ENCODE measurements at regions not wholly inside any gene's neighbourhood (a gene's known extent, or its start where the extent isn't known, plus 50 kb on each side); places are given as distances from the start of the nearest gene placed in this dataset.

DNA sequence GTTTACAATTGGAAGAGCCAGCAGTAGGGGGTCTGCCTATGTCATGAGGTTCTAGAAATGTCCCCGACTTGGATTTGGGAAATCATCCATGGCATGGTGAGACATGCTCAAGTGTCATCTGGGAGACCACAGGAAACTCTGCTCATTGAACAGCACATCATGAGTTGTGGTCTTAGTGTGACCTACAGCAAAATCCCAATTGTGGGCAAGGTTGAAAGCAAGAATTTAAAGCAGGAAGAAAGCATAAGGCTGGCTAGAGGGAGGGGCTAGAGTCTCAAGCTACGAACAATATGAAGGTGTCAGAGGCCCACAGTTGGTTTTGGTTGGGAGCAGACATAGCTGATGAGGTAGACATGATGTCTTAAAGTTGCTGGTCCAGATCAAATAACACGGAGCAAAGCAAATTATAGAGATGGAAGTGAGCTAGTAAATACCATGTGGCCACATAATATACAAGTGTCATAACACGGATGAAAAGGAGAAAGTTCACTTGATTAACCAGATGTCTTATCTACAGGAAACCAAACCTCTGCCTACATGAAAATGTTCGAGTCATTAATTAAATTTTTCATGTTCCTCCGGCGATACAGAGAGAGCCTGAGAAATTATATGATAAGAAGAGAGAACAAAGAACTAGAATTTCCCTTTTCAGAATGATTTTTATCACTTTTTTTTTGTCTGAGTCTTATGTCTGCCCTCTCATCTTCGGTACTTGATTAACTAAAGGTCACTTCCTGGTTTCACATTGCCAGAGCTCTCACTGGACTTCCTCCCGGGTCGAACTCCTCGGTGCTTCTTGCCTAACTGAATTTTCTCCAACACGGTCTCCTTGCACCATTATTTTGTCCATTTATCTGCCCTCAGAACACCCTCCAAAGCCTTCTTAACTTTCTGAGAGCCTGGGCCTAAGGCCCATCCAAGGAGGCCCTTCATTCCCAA lies 67.5 kb upstream of the DUSP10 start:
- TF ChIP-seq, protein P1, sequence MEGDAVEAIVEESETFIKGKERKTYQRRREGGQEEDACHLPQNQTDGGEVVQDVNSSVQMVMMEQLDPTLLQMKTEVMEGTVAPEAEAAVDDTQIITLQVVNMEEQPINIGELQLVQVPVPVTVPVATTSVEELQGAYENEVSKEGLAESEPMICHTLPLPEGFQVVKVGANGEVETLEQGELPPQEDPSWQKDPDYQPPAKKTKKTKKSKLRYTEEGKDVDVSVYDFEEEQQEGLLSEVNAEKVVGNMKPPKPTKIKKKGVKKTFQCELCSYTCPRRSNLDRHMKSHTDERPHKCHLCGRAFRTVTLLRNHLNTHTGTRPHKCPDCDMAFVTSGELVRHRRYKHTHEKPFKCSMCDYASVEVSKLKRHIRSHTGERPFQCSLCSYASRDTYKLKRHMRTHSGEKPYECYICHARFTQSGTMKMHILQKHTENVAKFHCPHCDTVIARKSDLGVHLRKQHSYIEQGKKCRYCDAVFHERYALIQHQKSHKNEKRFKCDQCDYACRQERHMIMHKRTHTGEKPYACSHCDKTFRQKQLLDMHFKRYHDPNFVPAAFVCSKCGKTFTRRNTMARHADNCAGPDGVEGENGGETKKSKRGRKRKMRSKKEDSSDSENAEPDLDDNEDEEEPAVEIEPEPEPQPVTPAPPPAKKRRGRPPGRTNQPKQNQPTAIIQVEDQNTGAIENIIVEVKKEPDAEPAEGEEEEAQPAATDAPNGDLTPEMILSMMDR (IDR thresholded peaks at IDR 0.05), result no peak
- DNase-seq (ENCODE audit: low spot score), result no peak
- H3K4me3 ChIP-seq, result no peak overlapping the region
- H3K27ac ChIP-seq, result no peak overlapping the region

DNA sequence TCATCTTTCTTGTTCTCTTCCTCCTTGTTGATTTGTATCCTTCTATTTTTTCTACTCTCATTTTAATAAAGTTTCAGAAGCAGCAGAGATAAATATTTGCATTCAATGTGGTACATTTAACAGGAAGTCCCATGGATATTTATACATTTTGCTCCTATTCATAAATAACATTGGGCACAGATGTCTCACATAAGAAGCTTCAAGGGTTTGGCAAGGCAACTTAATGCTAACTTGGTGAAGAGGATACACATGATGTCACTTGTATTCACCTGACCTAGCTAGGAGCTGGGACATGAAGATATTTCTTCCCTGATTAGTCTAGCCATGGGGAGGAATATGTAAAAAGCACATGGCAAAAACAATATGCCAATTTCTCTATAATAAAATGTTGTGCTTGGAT lies 65.1 kb upstream of the DUSP10 start:
- H3K27ac ChIP-seq, result no peak overlapping the region
- no peak overlapping the region for H3K4me3 ChIP-seq
- DNase-seq (ENCODE audit: low spot score), result no peak
- TF ChIP-seq, protein P1 (IDR thresholded peaks at IDR 0.05), result no peak

DNA sequence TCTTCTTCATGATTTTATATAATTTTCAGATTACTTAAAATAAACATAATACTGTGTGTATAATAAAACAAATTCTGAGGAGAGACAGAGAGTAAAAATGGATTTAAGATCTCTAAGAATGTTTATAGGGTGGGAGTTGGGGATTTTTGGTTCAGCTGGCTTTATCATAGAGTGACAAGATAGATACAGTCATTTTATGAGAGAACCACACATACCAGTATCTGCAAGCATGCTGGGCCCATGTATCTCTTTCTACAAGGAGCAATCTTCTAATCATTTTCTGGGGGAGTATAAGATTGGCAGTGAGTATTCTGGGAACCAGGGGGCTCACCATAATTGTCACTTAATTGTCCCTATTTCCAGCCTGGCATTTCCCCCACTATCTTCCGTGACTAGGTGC lies 64.3 kb upstream of the DUSP10 start:
- DNase-seq (ENCODE audit: low spot score), result no peak
- Histone ChIP-seq H3K27ac (no peak overlapping the region), H3K4me3 (no peak overlapping the region)
- TF ChIP-seq, protein P1 (IDR thresholded peaks at IDR 0.05), result no peak

DNA sequence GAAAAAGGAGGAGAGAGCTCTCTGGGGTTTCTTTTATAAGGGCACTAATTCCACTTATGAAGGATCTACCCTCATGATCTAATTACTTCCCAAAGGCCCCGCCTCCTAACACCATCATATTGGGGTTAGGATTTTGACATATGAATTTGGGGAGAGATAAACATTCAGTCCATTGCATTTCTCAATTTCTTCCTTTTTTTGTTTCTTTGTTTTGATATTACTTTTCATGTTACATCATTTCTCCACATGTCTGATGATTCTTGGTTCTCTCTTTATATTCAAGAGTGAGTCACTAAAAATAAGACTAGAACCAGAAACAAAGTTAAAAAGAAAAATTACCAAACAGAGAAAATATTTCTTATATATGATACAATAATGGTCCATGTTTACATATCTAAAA lies 63.2 kb upstream of the DUSP10 start:
- Histone ChIP-seq H3K27ac (no peak overlapping the region), H3K4me3 (no peak overlapping the region)
- DNase-seq (ENCODE audit: low spot score), result no peak
- TF ChIP-seq, protein P1 (IDR thresholded peaks at IDR 0.05), result no peak

DNA sequence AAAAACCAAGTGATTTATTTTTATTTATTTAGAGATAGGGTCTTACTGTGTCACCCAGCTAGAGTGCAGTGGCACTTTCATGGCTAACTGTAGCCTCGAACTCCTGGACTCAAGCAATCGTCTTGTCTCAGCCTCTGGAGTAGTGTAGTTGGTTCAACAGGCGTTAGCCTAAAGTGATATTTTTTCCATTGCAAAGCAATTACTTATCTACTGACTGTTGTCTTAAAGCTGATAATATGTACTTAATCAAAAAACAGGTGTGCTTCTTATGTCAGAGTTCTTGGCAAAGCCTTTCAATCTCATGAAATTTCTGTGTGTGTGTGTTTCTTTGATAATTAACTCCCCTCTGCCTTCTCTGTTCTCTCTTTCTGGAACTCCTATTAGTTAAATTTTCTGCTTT lies 62.4 kb upstream of the DUSP10 start:
- no peak for DNase-seq (ENCODE audit: low spot score)
- Histone ChIP-seq H3K27ac (no peak overlapping the region), H3K4me3 (no peak overlapping the region)
- TF ChIP-seq, protein P1 (IDR thresholded peaks at IDR 0.05), result no peak

DNA sequence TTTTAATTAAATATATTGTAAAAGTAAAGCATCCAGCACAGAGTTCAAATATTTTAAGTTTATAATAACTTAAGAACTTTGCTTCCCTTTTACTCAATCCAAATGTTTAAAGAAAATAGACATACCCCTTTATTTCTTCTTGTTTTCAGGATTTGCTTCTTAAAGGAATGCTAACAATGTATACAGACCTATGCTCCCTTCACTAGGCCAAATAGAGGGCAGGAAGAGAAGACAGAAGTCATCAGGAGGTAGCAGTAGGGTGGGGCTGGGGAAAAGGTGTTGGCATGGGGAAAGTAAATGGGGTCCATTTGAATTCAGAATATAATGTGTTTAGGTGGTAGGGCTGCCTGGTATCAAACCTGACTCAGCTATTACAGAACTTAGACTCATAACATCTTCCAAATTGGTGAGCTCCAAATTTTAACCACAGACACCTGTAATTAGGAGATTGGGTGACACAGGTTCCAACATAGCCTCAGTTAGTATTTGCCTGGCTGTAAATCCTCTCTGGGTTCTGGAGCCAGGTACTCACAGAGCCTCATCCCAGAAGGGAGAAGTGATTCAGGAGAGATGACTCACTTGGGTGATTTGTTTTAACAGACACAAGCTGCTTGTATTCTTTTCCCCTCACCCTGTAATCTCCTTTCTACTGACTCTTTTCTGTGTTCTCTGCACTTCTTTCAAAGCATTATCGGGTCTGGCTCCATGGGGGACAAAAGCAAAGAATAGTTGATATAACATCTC lies 60.1 kb upstream of the DUSP10 start:
- DNase-seq (ENCODE audit: low spot score), result no peak
- H3K27ac ChIP-seq, result no peak overlapping the region
- no peak overlapping the region for H3K4me3 ChIP-seq
- TF ChIP-seq, protein P1 (IDR thresholded peaks at IDR 0.05), result no peak

Data from coronary artery (tissue), 2 donors.